ENCODE measurements at regions not wholly inside any gene's neighbourhood (a gene's known extent, or its start where the extent isn't known, plus 50 kb on each side); places are given as distances from the start of the nearest gene placed in this dataset.

GRCh38 chr12:124450376-124450750 is 117.0 kb downstream of the NCOR2 start:
- no peak for TF ChIP-seq POLR2A (IDR thresholded peaks at IDR 0.05)
- TF ChIP-seq CTCF (IDR thresholded peaks at IDR 0.05): no peak
- TF ChIP-seq POLR2AphosphoS5 (IDR thresholded peaks at IDR 0.05): no peak
- TF ChIP-seq EP300 (IDR thresholded peaks at IDR 0.05): no peak
